GM10266 (cell line): ENCODE measurements at regions not wholly inside any gene's neighbourhood (a gene's known extent, or its start where the extent isn't known, plus 50 kb on each side); places are given as distances from the start of the nearest gene placed in this dataset.
"Not testable (repeated sequence)": the region's sequence is repeated elsewhere in the genome, so short reads cannot be mapped to it uniquely, and the experiment has no call there.

Source experiments
- DNase-seq: peaks from one replicate; pipeline ENCODE4 v3.0.0; 2012; ENCODE audit errors: extremely low spot score
- TF ChIP-seq, protein P1 (sequence below): IDR thresholded peaks from 2 replicates; pipeline ENCODE4 v1.5.1; 2012; ENCODE audit warnings: mild to moderate bottlenecking, low read depth; ENCODE audit not compliant: control insufficient read depth, insufficient read depth; ENCODE audit errors: missing control alignments

DNA sequence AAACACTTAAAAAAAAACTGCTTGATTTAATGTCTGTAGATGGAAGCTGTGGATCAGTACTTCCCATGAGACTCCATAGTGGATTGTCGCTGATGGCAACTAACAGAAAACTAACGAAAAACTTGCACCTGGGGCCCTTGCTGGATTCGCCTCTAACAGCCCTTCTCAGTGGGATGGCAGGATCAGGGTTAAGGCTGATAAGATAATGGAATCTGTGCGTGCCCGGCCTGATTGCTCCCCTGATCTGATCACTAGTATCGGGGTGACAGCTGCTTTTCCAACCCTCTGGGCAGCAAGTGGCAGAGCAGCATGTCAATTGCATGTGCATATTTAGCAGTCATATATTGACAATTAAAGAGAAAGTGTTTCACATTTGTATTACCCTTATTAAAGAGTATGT, 185.8 kb upstream of the ELAVL2 start:
- TF ChIP-seq, protein P1, sequence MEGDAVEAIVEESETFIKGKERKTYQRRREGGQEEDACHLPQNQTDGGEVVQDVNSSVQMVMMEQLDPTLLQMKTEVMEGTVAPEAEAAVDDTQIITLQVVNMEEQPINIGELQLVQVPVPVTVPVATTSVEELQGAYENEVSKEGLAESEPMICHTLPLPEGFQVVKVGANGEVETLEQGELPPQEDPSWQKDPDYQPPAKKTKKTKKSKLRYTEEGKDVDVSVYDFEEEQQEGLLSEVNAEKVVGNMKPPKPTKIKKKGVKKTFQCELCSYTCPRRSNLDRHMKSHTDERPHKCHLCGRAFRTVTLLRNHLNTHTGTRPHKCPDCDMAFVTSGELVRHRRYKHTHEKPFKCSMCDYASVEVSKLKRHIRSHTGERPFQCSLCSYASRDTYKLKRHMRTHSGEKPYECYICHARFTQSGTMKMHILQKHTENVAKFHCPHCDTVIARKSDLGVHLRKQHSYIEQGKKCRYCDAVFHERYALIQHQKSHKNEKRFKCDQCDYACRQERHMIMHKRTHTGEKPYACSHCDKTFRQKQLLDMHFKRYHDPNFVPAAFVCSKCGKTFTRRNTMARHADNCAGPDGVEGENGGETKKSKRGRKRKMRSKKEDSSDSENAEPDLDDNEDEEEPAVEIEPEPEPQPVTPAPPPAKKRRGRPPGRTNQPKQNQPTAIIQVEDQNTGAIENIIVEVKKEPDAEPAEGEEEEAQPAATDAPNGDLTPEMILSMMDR = no peak
- no peak for DNase-seq

DNA sequence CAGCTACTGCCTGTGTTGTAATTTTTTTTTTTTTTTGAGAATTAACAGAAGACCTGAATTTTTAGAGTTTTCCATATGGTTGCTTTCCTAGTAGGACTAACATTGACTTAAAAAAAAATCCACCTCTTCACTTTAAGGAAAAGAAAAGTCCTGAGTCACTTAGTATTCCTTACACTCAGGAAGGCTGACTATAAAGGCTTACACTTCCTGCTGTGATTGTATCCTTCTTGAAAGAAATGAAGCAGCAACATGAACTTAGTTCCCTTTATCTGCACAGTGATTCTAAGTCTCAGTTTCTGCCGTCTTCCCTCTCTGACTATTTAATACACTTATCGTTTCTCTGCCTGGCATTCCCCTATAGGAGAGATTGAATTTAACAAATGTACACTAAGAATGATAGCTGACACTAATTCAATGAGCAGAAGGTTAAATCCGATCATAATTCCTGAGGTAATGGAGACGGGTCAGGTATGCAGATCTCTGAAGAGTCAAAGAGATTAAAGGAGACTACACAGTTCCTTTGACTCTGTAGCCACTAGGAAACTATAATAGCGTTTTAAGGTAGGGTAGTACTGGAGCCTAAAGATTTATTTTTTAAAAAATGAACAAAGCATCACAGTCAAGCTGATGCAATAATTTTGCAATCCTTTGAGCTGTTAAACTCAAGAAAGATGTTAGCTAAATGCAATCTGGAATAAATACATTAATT, 185.1 kb upstream of the ELAVL2 start:
- TF ChIP-seq, protein P1 = no peak
- DNase-seq = no peak

DNA sequence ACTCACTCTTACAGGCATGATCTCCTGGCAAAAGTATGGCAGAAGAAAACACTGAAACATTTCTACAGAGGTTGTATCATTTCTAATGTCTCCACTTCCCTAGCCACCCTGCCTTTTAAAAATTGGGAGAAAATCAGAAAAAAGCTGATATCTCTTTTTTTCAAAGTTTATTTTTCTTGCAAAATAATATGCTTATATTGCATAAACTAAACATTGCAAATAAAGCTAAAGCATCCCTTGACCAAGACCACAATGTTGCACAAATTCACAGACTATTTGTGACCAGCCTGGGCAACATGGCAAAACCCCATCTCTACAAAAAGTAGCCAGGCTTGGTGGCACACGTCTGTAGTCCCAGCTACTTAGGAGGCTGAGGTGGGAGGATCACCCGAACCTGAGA, 183.3 kb upstream of the ELAVL2 start:
- TF ChIP-seq, protein P1 = no peak
- no peak for DNase-seq

DNA sequence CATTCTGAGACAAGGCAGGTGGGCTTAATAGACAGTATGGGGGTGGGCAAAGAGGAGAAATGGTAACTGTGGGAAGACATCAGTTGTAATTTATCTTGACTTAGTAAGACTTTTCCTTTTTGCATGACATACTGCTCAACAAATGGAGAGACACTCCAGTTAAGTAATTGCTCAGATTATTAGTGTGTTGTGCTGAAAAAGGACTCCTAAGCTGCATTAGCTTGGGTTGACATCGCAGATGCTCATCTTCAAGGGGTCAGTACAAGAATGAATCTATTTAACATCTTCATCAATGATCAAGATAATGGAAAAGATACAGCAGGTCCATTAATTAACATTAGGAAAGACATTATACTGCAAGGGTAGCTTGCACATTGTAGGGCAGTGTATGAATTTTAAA, 181.1 kb upstream of the ELAVL2 start:
- TF ChIP-seq, protein P1 = no peak
- DNase-seq = no peak

DNA sequence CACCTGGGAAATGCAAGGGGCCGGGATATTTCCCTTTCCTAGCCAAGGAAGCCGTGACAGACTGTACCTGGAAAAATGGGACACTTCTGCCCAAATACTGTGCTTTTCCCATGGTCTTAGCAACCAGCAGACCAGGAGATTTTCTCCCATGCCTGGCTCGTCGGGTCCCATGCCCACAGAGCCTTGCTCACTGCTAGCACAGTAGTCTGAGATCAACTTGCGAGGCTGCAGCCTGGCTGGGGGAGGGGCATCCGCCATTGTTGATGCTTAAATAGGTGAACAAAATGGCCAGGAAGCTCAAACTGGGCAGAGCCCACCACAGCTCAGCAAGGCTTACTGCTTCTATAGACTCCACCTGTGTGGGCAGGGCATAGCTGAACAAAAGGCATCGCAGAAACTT, 165.8 kb upstream of the ELAVL2 start:
- not testable (repeated sequence) for DNase-seq

DNA sequence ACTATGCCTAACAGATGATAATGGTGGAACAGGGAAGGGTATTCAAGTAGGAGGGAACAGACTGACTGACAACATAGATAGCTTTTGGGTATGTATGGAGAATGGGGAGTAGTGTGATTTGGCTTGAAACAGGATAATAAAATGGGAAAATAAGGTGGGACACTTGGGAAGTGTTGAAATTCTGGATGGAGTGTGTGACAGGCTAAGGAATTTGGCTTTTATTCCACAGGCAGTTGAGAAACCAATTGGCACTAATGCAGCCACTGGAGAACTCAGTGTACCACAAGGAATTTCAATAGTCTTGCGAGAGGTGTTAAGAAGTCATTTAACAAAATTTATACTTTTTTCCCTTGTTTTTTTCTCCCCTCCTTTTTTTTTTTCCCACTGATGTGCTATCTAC, 153.5 kb upstream of the ELAVL2 start:
- DNase-seq = no peak
- TF ChIP-seq, protein P1 = no peak

DNA sequence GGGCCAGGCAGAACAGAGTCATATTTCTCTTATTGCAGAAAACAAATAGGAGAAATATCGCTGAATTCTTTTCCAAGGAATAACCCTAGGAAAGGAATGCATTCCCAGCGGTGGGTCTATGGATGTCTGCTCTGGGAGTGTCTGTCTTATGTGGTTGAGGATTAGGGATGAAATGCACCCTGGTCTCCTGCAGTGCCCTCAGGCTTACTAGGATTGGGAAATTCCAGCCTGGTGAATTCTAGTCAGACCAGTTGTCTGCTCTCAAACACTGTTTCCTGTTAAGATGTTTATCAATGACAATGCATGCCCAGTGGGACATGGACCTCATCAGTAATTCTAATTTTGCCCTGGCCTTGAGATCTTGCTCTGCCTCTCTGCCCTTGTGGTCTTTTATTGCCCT, 136.1 kb upstream of the ELAVL2 start:
- TF ChIP-seq, protein P1 = no peak
- no peak for DNase-seq

DNA sequence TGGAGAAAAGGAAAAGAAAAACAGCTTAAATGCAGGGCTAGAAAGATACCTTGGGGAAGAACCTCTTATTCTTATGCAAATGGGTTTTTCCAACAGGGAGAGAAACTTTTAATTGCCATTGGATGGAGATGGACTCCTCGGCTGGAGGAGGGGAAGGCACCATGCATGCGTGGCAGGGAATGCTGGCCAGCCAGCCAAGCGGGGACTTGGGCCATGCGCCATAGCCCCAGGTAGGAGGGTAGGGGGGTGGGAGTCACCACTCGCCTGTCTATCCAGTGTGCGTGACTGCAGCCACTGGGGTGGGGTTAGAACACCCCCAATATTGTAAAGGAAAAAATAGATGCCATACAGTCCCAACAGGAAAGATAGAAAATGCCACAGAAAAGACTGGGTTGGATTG, 119.9 kb upstream of the ELAVL2 start:
- DNase-seq = no peak
- TF ChIP-seq, protein P1 = no peak
